Neural progenitor cell (in vitro differentiated cells): ENCODE measurements at regions not wholly inside any gene's neighbourhood (a gene's known extent, or its start where the extent isn't known, plus 50 kb on each side); places are given as distances from the start of the nearest gene placed in this dataset.

ENCODE experiments used
- EZH2 ChIP-seq: fragments of 200-600 bp; sonication (generic); IDR thresholded peaks from 2 replicates; pipeline ENCODE4 v1.6.1; 2017; ENCODE audit warnings: antibody characterized with exemption, mild to moderate bottlenecking, moderate library complexity
- EZH2phosphoT487 ChIP-seq: fragments of 200-600 bp; sonication (generic); IDR thresholded peaks from 2 replicates; pipeline ENCODE4 v1.6.1; 2017; ENCODE audit warnings: antibody characterized with exemption
- TF ChIP-seq, protein P1 (sequence below): fragments of 200-600 bp; sonication (generic); IDR thresholded peaks from 2 replicates; pipeline ENCODE4 v1.5.1; 2017; ENCODE audit warnings: antibody characterized with exemption, mild to moderate bottlenecking

- TF ChIP-seq, protein P1, sequence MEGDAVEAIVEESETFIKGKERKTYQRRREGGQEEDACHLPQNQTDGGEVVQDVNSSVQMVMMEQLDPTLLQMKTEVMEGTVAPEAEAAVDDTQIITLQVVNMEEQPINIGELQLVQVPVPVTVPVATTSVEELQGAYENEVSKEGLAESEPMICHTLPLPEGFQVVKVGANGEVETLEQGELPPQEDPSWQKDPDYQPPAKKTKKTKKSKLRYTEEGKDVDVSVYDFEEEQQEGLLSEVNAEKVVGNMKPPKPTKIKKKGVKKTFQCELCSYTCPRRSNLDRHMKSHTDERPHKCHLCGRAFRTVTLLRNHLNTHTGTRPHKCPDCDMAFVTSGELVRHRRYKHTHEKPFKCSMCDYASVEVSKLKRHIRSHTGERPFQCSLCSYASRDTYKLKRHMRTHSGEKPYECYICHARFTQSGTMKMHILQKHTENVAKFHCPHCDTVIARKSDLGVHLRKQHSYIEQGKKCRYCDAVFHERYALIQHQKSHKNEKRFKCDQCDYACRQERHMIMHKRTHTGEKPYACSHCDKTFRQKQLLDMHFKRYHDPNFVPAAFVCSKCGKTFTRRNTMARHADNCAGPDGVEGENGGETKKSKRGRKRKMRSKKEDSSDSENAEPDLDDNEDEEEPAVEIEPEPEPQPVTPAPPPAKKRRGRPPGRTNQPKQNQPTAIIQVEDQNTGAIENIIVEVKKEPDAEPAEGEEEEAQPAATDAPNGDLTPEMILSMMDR: no peak
- TF ChIP-seq EZH2 (no peak), EZH2phosphoT487 (no peak)
These were observed 57.1 kb upstream of the CYSLTR1 start for GRCh38 chrX:78384486-78384885.
